H7 (cell line): ENCODE measurements at regions not wholly inside any gene's neighbourhood (a gene's known extent, or its start where the extent isn't known, plus 50 kb on each side); places are given as distances from the start of the nearest gene placed in this dataset.

ENCODE experiments used
- DNase-seq: peaks from one replicate; pipeline ENCODE4 v3.0.0; 2012
- H3K27me3 ChIP-seq: 2 replicates; pipeline ENCODE4 v1.6.0; 2011; ENCODE audit warnings: mild to moderate bottlenecking, low read length; ENCODE audit not compliant: control insufficient read depth, insufficient read depth
- H3K36me3 ChIP-seq: replicated peaks from 2 replicates; pipeline ENCODE4 v1.5.1; 2011; ENCODE audit warnings: low read length; ENCODE audit not compliant: control insufficient read depth, insufficient read depth
- H3K4me3 ChIP-seq: 2 replicates; pipeline ENCODE4 v1.5.1; 2011; ENCODE audit warnings: low read depth, mild to moderate bottlenecking, control low read depth, low read length, moderate library complexity; ENCODE audit not compliant: insufficient read depth

DNA sequence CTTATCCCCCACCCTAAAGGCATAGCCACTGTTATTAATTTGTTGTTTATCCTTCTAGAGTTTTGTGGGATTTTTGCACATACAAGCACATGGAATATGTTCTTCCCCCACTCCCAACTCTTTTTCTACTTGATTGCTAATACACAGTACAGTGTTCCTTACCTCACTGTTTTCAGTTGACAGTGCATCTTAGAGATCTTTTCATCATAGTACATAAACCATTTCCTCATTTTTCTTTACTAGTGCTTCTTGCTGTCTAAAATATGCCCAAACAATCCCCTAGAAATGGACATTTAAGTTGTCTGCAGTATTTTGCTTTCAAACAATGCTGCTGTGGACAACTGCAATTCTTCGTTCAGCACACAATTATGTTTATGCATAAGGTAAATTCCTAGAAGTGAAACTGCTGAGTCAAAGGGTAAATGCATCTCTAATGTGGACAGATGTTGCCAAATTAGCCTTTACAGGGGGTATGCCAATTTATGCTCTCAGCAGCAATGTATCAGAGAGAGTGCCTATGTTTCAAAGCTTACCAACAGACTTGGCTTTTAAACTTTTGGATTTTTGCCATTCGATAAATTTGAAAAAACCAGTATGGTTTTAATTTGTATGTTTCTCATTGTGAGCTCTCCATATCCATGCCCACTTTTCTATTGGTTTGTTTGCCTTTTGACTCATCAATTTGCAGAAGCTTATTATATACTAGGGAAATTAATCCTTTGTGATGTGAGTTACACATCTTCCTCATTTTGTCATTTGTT is 132.6 kb downstream of the MRPS6 start:
- no peak overlapping the region for H3K4me3 ChIP-seq
- no peaks in the 10 kb centered on the region for H3K36me3 ChIP-seq

DNA sequence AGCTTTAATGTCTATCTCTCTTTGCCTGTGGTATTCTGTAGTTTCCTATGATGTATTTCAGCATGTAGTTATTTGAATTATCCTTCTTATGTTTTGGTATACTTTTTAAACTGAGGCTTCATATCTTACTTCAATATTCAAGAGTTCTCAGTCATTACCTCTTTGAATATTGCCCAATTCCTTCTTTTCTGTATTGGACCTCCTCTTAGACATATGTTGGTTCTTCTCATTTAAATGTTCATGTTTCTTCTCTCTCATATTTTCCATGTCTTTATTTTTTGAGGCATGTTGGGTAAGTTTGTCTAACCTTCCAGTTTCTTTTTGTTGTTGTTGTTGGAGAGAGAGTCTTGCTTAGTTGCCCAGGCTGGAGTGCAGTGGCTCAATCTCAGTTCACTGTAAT is 140.6 kb downstream of the MRPS6 start:
- Histone ChIP-seq H3K27me3 (no peaks in the 10 kb centered on the region), H3K4me3 (no peak overlapping the region), H3K36me3 (no peaks in the 10 kb centered on the region)
- DNase-seq = no peak

More for the DNA sequence above, 132.6 kb downstream of the MRPS6 start:
- no peaks in the 10 kb centered on the region for H3K27me3 ChIP-seq
- DNase-seq = no peak

DNA sequence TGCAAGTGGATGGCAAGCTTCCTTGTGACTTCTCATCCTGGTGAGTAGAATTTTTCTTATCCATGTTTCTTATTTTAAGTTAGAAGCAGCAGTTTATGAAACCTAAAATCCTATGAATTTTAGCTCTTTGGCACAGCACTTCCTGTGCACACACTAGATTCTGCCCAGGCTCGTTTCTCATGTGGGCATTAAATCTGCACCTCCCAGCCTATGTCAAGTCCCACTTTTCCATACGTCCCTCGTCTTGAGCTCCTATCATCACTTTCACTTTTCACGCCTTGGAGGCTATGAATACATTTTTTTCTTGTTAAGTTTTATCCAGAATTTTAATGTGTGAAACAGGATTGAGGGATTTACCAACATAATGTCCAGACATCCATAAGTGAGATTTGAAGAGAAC is 142.1 kb downstream of the MRPS6 start:
- H3K36me3 ChIP-seq = no peaks in the 10 kb centered on the region
- H3K27me3 ChIP-seq = no peaks in the 10 kb centered on the region
- no peak overlapping the region for H3K4me3 ChIP-seq
- no peak for DNase-seq

GRCh38 chr21:34215911-34216717 is 142.7 kb downstream of the MRPS6 start:
- no peak for DNase-seq
- no peak overlapping the region for H3K4me3 ChIP-seq

DNA sequence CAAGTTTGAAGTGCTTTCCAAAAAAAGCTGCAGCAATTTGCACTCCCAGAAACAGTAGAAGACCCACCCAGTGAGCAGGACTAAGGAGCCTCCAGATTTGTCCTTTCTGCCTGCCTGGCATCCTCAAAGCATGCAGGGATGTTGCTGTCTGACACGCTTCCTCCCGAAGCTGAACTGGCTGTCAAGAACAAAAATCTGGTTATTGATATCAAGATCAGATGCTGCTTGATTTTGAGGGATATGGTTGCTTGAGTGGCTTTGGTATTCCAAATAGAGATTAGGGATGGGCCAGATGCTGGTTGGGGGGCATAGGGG is 143.3 kb downstream of the MRPS6 start:
- H3K4me3 ChIP-seq = no peak overlapping the region
- no peaks in the 10 kb centered on the region for H3K36me3 ChIP-seq
- no peaks in the 10 kb centered on the region for H3K27me3 ChIP-seq
- DNase-seq = no peak

More at GRCh38 chr21:34215911-34216717, 142.7 kb downstream of the MRPS6 start:
- H3K27me3 ChIP-seq = no peaks in the 10 kb centered on the region
- no peaks in the 10 kb centered on the region for H3K36me3 ChIP-seq

DNA sequence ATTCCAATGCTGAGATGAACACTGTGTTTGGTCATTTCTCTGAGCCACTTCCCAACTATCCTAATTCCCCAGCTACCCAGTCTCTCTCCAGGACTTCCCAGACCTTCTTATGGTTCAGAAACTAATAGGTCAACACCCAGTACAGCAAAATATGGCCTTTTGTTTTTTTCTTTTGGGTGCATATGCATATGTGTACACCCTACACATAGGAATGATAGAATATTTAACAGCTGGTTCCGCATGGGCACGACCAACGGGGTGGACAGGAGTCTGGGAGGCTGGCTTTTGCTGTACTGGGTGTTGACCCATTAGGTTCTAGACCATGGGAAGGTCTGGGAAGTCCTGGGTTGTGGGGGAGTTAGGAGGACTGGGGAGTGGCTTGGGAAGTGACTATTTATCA is 143.9 kb downstream of the MRPS6 start:
- no peak for DNase-seq
- no peaks in the 10 kb centered on the region for H3K27me3 ChIP-seq
- no peaks in the 10 kb centered on the region for H3K36me3 ChIP-seq
- H3K4me3 ChIP-seq = no peak overlapping the region

- DNase-seq = no peak
- H3K36me3 ChIP-seq = no peaks in the 10 kb centered on the region
- no peak overlapping the region for H3K4me3 ChIP-seq
- no peaks in the 10 kb centered on the region for H3K27me3 ChIP-seq
These were observed 144.3 kb upstream of the KCNE2 start for GRCh38 chr21:34219334-34220060.

DNA sequence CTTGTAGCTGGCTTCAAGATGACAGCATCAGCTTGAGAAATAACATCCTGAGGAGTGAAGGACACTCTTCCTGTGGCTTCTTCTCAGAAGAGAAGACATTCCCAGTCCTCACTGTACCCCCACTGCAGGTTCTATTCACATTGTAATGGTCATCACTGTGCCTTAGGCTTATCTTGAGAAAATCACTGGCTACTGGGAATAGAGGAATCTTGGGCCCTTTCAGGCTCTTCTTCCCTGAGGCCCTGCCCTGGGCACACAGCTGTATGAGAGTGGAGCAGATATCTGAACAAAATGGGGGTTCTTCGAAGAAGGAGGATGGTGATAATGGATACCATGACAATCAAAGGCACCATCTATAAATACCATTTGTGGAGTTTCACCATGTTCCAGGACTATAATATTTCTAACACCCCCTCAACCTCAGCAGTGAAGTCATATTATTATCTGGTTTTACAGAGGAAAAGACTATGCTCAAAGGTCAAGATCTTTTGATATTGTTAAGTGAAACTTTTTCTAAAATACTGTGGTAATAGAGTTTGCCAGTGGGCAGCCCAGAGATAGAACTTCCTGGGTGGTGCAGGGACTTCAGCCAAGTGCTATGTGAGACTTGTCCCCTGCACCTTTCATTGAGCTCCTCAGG is 143.1 kb upstream of the KCNE2 start:
- DNase-seq = no peak

GRCh38 chr21:34221331-34222030 is 142.3 kb upstream of the KCNE2 start:
- Histone ChIP-seq H3K4me3 (no peak overlapping the region), H3K27me3 (no peaks in the 10 kb centered on the region), H3K36me3 (no peaks in the 10 kb centered on the region)
- no peak for DNase-seq

More for the DNA sequence above, 143.1 kb upstream of the KCNE2 start:
- no peaks in the 10 kb centered on the region for H3K27me3 ChIP-seq
- H3K4me3 ChIP-seq = no peak overlapping the region
- H3K36me3 ChIP-seq = no peaks in the 10 kb centered on the region

DNA sequence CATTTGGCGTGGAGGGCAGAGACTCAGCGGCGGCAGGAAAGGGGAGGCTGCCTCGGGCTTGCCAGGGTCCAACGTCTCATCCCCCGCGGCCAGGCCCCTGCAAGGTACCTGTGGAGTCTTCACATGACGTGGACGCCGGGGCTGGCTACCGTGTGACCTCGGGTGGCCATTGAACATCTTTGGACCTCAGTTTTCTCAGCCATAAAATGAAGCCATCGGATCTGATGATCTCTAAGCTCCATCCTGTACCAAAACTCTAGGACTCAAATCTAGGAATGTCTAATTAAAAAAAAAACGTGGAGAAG is 141.8 kb upstream of the KCNE2 start:
- H3K36me3 ChIP-seq = no peaks in the 10 kb centered on the region
- no peak for DNase-seq
- no peaks in the 10 kb centered on the region for H3K27me3 ChIP-seq
- no peak overlapping the region for H3K4me3 ChIP-seq

DNA sequence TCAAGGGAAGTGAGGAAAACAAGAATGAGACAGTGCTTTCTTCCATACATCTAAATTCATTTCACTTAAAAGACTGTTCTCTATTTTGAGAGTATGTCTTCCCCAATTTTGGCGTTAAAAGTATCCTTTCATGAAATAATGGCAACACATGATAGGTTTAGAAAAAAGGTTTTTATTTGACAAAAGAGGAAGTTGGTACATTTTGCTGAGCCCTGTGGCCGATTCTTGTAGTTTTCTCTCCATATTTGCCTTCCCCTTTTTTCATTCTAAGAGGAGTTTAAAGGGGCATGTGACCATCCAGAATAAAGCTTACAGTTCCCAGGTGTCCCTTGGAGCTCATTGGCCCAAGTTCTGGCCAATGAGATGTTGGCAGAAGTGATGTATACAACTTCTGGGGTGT is 140.4 kb upstream of the KCNE2 start:
- no peak for DNase-seq
- H3K27me3 ChIP-seq = no peaks in the 10 kb centered on the region
- no peaks in the 10 kb centered on the region for H3K36me3 ChIP-seq
- no peak overlapping the region for H3K4me3 ChIP-seq

GRCh38 chr21:34227386-34227852 is 136.4 kb upstream of the KCNE2 start:
- H3K27me3 ChIP-seq = no peaks in the 10 kb centered on the region; the same call in 1 of the 2 replicates
- H3K4me3 ChIP-seq = no peak overlapping the region
- no peaks in the 10 kb centered on the region for H3K36me3 ChIP-seq
- DNase-seq = no peak

DNA sequence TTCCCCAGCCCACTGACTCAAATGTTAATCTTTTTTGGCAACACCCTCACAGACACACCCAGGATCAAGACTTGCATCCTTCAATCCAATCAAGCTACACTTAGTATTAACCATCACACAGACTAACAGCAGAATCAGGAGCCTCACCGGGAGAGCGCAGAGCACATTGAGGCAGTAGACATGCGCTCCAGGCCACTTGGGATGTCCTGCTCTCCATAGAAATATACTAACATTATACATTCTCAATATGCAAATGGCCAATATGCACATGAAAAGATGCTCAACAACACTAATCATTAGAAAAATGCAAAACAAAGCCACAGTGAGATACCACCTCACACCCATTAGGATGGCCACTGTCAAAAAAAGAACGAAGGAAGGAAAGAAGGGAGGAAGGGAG is 135.0 kb upstream of the KCNE2 start:
- Histone ChIP-seq H3K27me3 (no peaks in the 10 kb centered on the region; the same call in 1 of the 2 replicates), H3K36me3 (no peaks in the 10 kb centered on the region), H3K4me3 (no peak overlapping the region)
- no peak for DNase-seq

DNA sequence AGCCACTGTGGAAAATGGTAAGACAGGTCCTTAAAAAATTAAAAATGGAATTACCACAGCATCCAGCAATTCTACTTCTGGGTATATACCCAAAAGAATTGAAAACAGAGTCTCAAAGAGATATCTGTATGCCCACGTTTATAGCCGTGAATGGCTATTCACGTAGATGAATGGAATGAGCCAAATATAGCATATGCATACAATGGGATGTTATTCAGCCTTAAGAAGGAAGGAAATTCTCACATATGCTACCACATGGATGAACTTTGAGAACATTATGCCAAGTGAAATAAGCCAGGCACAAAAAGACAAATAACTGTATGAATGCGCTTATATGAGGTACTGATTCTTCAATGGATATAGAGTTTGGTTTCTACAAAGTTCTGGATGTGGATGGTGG is 134.5 kb upstream of the KCNE2 start:
- no peak for DNase-seq
- Histone ChIP-seq H3K4me3 (no peak overlapping the region), H3K27me3 (no peaks in the 10 kb centered on the region; the same call in 1 of the 2 replicates), H3K36me3 (no peaks in the 10 kb centered on the region)
